ENCODE measurements at regions not wholly inside any gene's neighbourhood (a gene's known extent, or its start where the extent isn't known, plus 50 kb on each side); places are given as distances from the start of the nearest gene placed in this dataset.

DNA sequence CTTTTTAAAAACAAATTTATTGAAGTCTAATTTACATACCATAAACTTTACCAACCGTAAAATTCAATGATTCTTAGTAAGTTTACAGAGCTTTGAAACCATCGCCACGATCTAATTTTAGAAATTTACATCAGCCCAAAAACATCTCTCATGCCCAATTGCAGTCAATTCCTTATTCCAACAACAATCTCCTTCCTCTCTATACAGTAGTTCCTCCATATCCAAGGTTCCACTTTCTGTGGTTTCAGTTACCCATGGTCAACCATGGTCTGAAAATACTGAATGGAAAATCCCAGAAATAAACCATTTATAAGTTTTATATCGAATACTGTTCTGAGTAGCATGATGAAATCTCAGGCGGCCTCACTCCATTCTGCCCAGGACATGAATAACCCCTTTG is 183.4 kb upstream of the ADCY1 start:
- TF ChIP-seq, protein P1, sequence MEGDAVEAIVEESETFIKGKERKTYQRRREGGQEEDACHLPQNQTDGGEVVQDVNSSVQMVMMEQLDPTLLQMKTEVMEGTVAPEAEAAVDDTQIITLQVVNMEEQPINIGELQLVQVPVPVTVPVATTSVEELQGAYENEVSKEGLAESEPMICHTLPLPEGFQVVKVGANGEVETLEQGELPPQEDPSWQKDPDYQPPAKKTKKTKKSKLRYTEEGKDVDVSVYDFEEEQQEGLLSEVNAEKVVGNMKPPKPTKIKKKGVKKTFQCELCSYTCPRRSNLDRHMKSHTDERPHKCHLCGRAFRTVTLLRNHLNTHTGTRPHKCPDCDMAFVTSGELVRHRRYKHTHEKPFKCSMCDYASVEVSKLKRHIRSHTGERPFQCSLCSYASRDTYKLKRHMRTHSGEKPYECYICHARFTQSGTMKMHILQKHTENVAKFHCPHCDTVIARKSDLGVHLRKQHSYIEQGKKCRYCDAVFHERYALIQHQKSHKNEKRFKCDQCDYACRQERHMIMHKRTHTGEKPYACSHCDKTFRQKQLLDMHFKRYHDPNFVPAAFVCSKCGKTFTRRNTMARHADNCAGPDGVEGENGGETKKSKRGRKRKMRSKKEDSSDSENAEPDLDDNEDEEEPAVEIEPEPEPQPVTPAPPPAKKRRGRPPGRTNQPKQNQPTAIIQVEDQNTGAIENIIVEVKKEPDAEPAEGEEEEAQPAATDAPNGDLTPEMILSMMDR (IDR thresholded peaks at IDR 0.05; ENCODE audit: low read depth, low read length), result no peak
- in situ Hi-C loops (cut with HindIII; ENCODE audit: low sequenced_read_pairs), result no loop called here
- H3K4me3 ChIP-seq (ENCODE audit: low read depth, low read length), result no peak overlapping the region
- DNase-seq (ENCODE audit: low read depth, low spot score), result peak; percentile 23

DNA sequence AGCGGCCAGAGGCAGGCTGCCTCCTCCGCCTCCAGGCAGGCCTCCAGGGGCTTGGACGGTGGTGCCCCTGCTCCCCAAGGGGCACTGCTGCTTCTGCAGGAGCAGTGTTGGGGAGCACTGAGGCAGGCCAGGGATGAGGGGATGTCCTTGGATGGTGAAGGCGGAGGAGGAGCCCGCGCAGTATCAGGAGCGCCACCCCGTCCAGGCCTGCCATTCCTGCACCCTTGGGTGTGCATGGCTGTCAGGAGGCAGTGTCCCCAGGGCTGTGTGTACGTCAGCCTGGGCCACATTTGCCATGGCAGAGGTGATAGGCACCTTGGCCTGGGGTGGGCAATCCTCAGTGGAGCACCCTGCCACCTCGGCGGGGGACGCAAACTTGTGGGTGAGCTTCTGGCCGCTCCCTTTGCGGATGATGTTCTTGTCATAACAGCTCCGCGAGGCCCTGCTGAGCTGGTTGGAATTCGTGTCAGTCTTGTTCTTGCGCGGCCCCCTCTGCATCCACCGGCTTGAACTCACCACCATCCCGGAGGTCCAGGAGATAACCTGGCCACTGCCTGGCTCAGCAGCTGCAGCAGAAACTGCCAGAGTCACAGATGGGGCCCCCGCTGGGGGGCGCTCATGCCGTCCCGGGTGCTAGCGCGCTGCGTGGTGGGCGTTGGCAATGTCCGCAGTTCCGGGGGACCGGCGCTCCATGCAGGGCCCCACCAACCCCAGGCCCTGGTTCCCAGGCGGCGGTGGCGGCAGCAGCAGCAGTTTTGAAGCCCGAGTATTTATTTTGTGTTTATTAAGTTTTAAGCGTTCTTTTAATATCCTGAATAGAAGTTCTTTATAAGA is 182.3 kb upstream of the ADCY1 start:
- H3K4me3 ChIP-seq (ENCODE audit: low read depth, low read length), result no peak overlapping the region
- DNase-seq (ENCODE audit: low read depth, low spot score), result no peak
- in situ Hi-C loops (cut with HindIII; ENCODE audit: low sequenced_read_pairs), result no loop called here
- TF ChIP-seq, protein P1 (IDR thresholded peaks at IDR 0.05; ENCODE audit: low read depth, low read length), result no peak

DNA sequence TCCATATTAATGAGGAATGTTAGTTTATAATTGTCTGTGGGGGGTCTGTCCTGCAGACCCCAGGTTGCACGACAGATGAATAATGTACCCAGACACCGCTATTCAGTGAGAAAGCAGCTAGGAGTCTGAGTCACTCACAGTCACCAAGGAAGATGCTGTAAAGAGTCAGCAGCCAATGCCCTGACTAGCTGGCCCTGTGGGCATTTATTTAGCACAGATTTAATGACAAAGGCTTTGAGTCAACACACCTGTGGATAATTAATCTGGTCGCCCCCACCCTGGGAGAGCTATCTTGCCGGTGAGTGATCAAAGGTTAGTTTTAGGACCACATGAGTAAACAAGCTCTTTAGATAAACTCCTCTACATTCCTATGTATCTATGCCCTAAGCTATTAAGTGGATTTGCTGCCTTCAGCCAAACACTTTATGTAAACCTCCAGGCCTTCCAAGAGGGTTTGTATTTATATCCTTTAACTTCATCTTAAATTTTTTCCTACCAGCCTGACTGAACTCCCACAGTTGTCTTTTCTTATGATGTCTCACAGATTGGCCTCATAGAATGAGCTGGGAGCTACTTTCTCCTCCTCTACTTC is 180.0 kb upstream of the ADCY1 start:
- in situ Hi-C loops (cut with HindIII; ENCODE audit: low sequenced_read_pairs), result no loop called here
- TF ChIP-seq, protein P1 (IDR thresholded peaks at IDR 0.05; ENCODE audit: low read depth, low read length), result no peak
- H3K4me3 ChIP-seq (ENCODE audit: low read depth, low read length), result no peak overlapping the region
- no peak for DNase-seq (ENCODE audit: low read depth, low spot score)

DNA sequence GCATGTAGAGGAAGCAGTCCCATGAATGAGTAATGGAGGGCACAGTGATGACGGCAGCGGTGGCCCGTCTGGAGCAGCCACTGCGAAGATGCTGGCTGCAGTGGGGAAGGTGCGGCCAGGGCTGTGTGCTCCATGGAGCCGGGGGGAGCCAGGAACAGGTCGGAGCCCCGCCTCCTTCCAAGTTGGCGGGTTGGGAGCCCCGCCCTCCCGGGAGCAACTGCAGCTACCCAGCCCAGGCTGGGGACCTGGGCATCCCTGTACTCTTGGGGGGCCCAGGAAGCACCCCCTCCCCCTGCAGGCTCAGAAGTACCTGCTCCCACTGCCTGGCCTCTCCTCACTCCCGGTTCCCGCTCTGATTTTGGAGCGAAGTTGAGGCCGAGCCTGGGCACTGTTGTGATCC is 175.1 kb upstream of the ADCY1 start:
- H3K4me3 ChIP-seq (ENCODE audit: low read depth, low read length), result no peak overlapping the region
- TF ChIP-seq, protein P1 (IDR thresholded peaks at IDR 0.05; ENCODE audit: low read depth, low read length), result no peak
- DNase-seq (ENCODE audit: low read depth, low spot score), result no peak
- in situ Hi-C loops (cut with HindIII; ENCODE audit: low sequenced_read_pairs), result no loop called here

DNA sequence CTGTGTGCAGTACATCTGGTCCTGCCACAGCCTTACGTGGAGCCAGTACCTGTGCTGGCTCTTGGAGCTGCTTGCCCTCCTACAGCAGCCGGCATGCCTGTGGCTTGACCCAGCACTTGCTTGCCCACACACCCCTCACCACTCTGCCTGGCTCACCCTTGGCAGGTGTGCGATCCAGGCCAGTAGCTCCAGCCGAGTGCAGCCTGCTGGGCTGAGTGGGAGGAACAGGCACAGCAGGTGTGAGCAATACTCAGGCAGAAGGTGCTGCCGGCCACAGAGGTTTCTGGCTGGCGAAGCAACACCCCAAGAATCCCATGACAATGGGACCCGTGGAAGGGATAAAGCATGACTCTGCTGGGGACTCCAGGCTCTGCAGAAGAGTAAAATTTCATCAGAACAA is 173.5 kb upstream of the ADCY1 start:
- in situ Hi-C loops (cut with HindIII; ENCODE audit: low sequenced_read_pairs), result no loop called here
- no peak for DNase-seq (ENCODE audit: low read depth, low spot score)
- TF ChIP-seq, protein P1 (IDR thresholded peaks at IDR 0.05; ENCODE audit: low read depth, low read length), result no peak
- H3K4me3 ChIP-seq (ENCODE audit: low read depth, low read length), result no peak overlapping the region

DNA sequence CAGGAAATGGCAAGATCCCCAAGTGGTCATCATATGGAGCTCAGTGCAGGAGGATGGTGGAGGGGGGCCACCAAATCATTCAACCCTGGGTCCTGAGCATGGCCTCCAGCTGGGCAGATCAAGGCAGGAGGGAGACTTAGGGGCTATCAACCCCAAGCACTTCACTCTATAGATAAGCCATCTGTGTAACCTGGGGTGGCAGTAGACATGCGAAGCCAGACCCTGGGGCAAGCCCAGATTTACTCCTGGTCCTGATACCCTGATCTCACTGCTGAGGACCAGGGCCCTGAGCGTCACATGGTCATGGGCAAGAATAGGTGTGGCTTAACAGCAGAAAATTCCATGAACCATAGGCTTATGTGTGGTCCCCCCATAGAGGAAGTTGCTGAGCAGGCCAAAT is 173.0 kb upstream of the ADCY1 start:
- DNase-seq (ENCODE audit: low read depth, low spot score), result no peak
- in situ Hi-C loops (cut with HindIII; ENCODE audit: low sequenced_read_pairs), result no loop called here
- no peak overlapping the region for H3K4me3 ChIP-seq (ENCODE audit: low read depth, low read length)
- TF ChIP-seq, protein P1 (IDR thresholded peaks at IDR 0.05; ENCODE audit: low read depth, low read length), result no peak

All from astrocyte of the spinal cord (primary cell).